WTC11 (cell line): ENCODE measurements at regions not wholly inside any gene's neighbourhood (a gene's known extent, or its start where the extent isn't known, plus 50 kb on each side); places are given as distances from the start of the nearest gene placed in this dataset.

Experiments
- ATAC-seq: fragments of 200-7000 bp; cut with Tn5 transposase; 2 replicates; pipeline ENCODE4 v1.10.0; 2021; ENCODE audit warnings: mild to moderate bottlenecking, moderate library complexity
- CTCF ChIA-PET: fragments of 300-600 bp; sonication (Branson Sonifier 250); formaldehyde crosslinking; loops from one replicate; lab custom pipeline; 2021; ENCODE audit warnings: antibody characterized with exemption; lab: Charles Lee
- POLR2A ChIA-PET: fragments of 350-600 bp; sonication (Branson Sonifier 250); formaldehyde crosslinking; loops from one replicate; lab custom pipeline; 2021; ENCODE audit warnings: antibody characterized with exemption; lab: Charles Lee
- DNase-seq: peaks from one replicate; pipeline ENCODE4 v3.0.0; 2021; ENCODE audit warnings: low spot score
- H3K27ac Mint-ChIP-seq: 2 replicates; pipeline ENCODE4 v1.8.0; 2021; ENCODE audit warnings: mixed read lengths
- H3K27me3 Mint-ChIP-seq: 2 replicates; pipeline ENCODE4 v1.8.0; 2021; ENCODE audit warnings: low read depth, mild to moderate bottlenecking, moderate library complexity, mixed read lengths
- H3K36me3 Mint-ChIP-seq: 2 replicates; pipeline ENCODE4 v1.8.0; 2021; ENCODE audit warnings: mixed read lengths
- H3K4me1 Mint-ChIP-seq: 2 replicates; pipeline ENCODE4 v1.8.0; 2022; ENCODE audit warnings: mixed read lengths
- H3K4me3 Mint-ChIP-seq: 2 replicates; pipeline ENCODE4 v1.8.0; 2021; ENCODE audit warnings: mild to moderate bottlenecking, moderate library complexity, mixed read lengths
- H3K9me3 Mint-ChIP-seq: 2 replicates; pipeline ENCODE4 v1.8.0; 2021; ENCODE audit warnings: mixed read lengths
- ATF6 ChIP-seq: sonication (generic); formaldehyde crosslinking; IDR thresholded peaks from 2 replicates; pipeline ENCODE4 v1.8.1; 2023; ENCODE audit warnings: mild to moderate bottlenecking, missing genetic modification reagents
- CBFB ChIP-seq: sonication (generic); formaldehyde crosslinking; IDR thresholded peaks from 2 replicates; pipeline ENCODE4 v1.8.1; 2022; ENCODE audit warnings: mild to moderate bottlenecking, low read depth, missing genetic modification reagents
- E2F1 ChIP-seq: sonication (generic); formaldehyde crosslinking; IDR thresholded peaks from 2 replicates; pipeline ENCODE4 v1.8.0; 2022; ENCODE audit warnings: mild to moderate bottlenecking, missing genetic modification reagents
- E2F5 ChIP-seq: sonication (generic); formaldehyde crosslinking; IDR thresholded peaks from 2 replicates; pipeline ENCODE4 v1.8.1; 2022; ENCODE audit warnings: mild to moderate bottlenecking, moderate library complexity, missing genetic modification reagents
- ERG ChIP-seq: fragments of 250-450 bp; sonication (Bioruptor Pico); IDR thresholded peaks from 2 replicates; pipeline ENCODE4 v1.8.0; 2021; ENCODE audit warnings: mild to moderate bottlenecking
- GABPB1 ChIP-seq: sonication (generic); formaldehyde crosslinking; IDR thresholded peaks from 2 replicates; pipeline ENCODE4 v1.8.1; 2023; ENCODE audit warnings: mild to moderate bottlenecking, missing genetic modification reagents
- HMGA2 ChIP-seq: fragments of 250-450 bp; sonication (Bioruptor Pico); IDR thresholded peaks from 2 replicates; pipeline ENCODE4 v1.4.0; 2021; ENCODE audit warnings: mild to moderate bottlenecking, moderate library complexity
- JAZF1 ChIP-seq: fragments of 250-450 bp; sonication (Bioruptor Pico); IDR thresholded peaks from 2 replicates; pipeline ENCODE4 v1.9.0; 2021; ENCODE audit warnings: moderate library complexity, mild to moderate bottlenecking, inconsistent platforms
- KAT7 ChIP-seq: sonication (generic); formaldehyde crosslinking; IDR thresholded peaks from 2 replicates; pipeline ENCODE4 v1.8.1; 2023; ENCODE audit warnings: missing genetic modification reagents, mild to moderate bottlenecking, borderline replicate concordance
- MLX ChIP-seq: sonication (generic); formaldehyde crosslinking; IDR thresholded peaks from 2 replicates; pipeline ENCODE4 v1.8.1; 2023; ENCODE audit warnings: mild to moderate bottlenecking, missing genetic modification reagents, moderate library complexity
- NFYB ChIP-seq: sonication (generic); formaldehyde crosslinking; conservative IDR thresholded peaks from 2 replicates; pipeline ENCODE4 v1.8.0; 2022; ENCODE audit warnings: low read depth, missing genetic modification reagents
- SMAD4 ChIP-seq: sonication (generic); formaldehyde crosslinking; IDR thresholded peaks from 2 replicates; pipeline ENCODE4 v1.8.0; 2022; ENCODE audit warnings: mild to moderate bottlenecking, missing genetic modification reagents
- SOX15 ChIP-seq: fragments of 250-450 bp; sonication (Bioruptor Pico); IDR thresholded peaks from 2 replicates; pipeline ENCODE4 v1.9.0; 2021; ENCODE audit warnings: mild to moderate bottlenecking
- TEAD4 ChIP-seq: sonication (generic); formaldehyde crosslinking; IDR thresholded peaks from 2 replicates; pipeline ENCODE4 v1.8.0; 2022; ENCODE audit warnings: mild to moderate bottlenecking, missing genetic modification reagents
- TP53 ChIP-seq: sonication (generic); formaldehyde crosslinking; IDR thresholded peaks from 2 replicates; pipeline ENCODE4 v1.8.1; 2023; ENCODE audit warnings: mild to moderate bottlenecking, missing genetic modification reagents
- ZBTB21 ChIP-seq: sonication (generic); formaldehyde crosslinking; IDR thresholded peaks from 2 replicates; pipeline ENCODE4 v1.8.1; 2023; ENCODE audit warnings: mild to moderate bottlenecking, missing genetic modification reagents, borderline replicate concordance
- ZNF532 ChIP-seq: fragments of 250-450 bp; sonication (Bioruptor Pico); IDR thresholded peaks from 2 replicates; pipeline ENCODE4 v1.9.0; 2021; ENCODE audit warnings: mild to moderate bottlenecking, borderline replicate concordance

- POLR2A ChIA-PET: interaction anchor here (0.6 kb wide), 1 partner anchor 74 kb away, joined by 3 read pairs; no protein-coding TSS in a partner anchor
- Mint-ChIP-seq H3K27me3 (no peaks in the 10 kb centered on the region), H3K27ac (no peak overlapping the region), H3K36me3 (no peaks in the 10 kb centered on the region), H3K4me1 (peaks cover 6% of the 10 kb centered on the region), H3K4me3 (no peak overlapping the region), H3K9me3 (peaks cover 9% of the 10 kb centered on the region)
- no peak for TF ChIP-seq MLX (CRISPR knock-in tag)
- no peak for TF ChIP-seq E2F5 (CRISPR knock-in tag)
- no peak for TF ChIP-seq E2F1 (CRISPR knock-in tag)
- TF ChIP-seq NFYB (CRISPR knock-in tag): no peak
- no peak for TF ChIP-seq CBFB (CRISPR knock-in tag)
- TF ChIP-seq TEAD4: no peak
- no peak for TF ChIP-seq GABPB1 (CRISPR knock-in tag)
- TF ChIP-seq SMAD4 (CRISPR knock-in tag): no peak
- TF ChIP-seq HMGA2 (CRISPR knock-in tag): no peak
- TF ChIP-seq KAT7 (CRISPR knock-in tag): no peak
- TF ChIP-seq ERG (CRISPR knock-in tag): no peak
- no peak for TF ChIP-seq TP53 (CRISPR knock-in tag)
- no peak for TF ChIP-seq ATF6 (CRISPR knock-in tag)
- TF ChIP-seq ZNF532 (CRISPR knock-in tag): no peak
- no peak for TF ChIP-seq SOX15 (CRISPR knock-in tag)
- no peak for TF ChIP-seq JAZF1 (CRISPR knock-in tag)
- TF ChIP-seq ZBTB21 (CRISPR knock-in tag): no peak
- CTCF ChIA-PET: no interaction called here
- DNase-seq (no peak), ATAC-seq (peak; percentile 22; the same call in 1 of the 2 replicates)
Measured at GRCh38 chr5:3825531-3826451, 230.2 kb downstream of the IRX1 start.
